H1 (cell line): ENCODE measurements at regions not wholly inside any gene's neighbourhood (a gene's known extent, or its start where the extent isn't known, plus 50 kb on each side); places are given as distances from the start of the nearest gene placed in this dataset.

Experiments
- ASH2L ChIP-seq: fragments of 200-600, 300-600 bp; sonication (generic); IDR thresholded peaks from one replicate; pipeline ENCODE4 v1.7.1; 2017; ENCODE audit warnings: low read length
- CBX5 ChIP-seq: fragments of 300-800, 300-1000 bp; sonication (generic); IDR thresholded peaks from 2 replicates; pipeline ENCODE4 v1.7.1; 2016; ENCODE audit warnings: antibody characterized with exemption, low read length, low read depth
- EZH2 ChIP-seq: fragments of 200-600 bp; sonication (generic); IDR thresholded peaks from 2 replicates; pipeline ENCODE4 v1.7.1; 2012; ENCODE audit warnings: low read depth, mild to moderate bottlenecking, moderate library complexity, low read length, inconsistent platforms; ENCODE audit not compliant: severe bottlenecking
- NRF1 ChIP-seq: IDR thresholded peaks from 2 replicates; pipeline ENCODE4 v1.6.1; 2011; ENCODE audit warnings: mild to moderate bottlenecking, low read depth, low read length, improper control_type of control experiment
- POLR2AphosphoS5 ChIP-seq: IDR thresholded peaks from 2 replicates; pipeline ENCODE4 v1.6.1; 2011; ENCODE audit warnings: low read depth, low read length
- RAD21 ChIP-seq, 2 experiments: IDR thresholded peaks in 1 of 2; conservative IDR thresholded peaks in 1 of 2; 2 replicates each; pipeline ENCODE4 v1.6.1; 2011; ENCODE audit warnings: low read depth in 2 of 2, low read length in 2 of 2, improper control_type of control experiment in 1 of 2, inconsistent platforms in 1 of 2, mild to moderate bottlenecking in 1 of 2, moderate library complexity in 1 of 2
- SP2 ChIP-seq: IDR thresholded peaks from 2 replicates; pipeline ENCODE4 v1.6.1; 2012; ENCODE audit warnings: mild to moderate bottlenecking, low read length, inconsistent platforms
- TEAD4 ChIP-seq: IDR thresholded peaks from 2 replicates; pipeline ENCODE4 v1.6.1; 2012; ENCODE audit warnings: low read depth, low read length, inconsistent platforms, mixed read lengths
- TF ChIP-seq, protein P1 (sequence below): fragments of 300-600 bp; sonication (generic); IDR thresholded peaks from 2 replicates; pipeline ENCODE4 v1.7.1; 2012; ENCODE audit warnings: low read length, moderate library complexity, mild to moderate bottlenecking, inconsistent platforms; ENCODE audit not compliant: insufficient replicate concordance
- TF ChIP-seq, protein P2 (sequence below), 3 experiments: IDR thresholded peaks; 1 replicate in 2 of 3; 2 replicates in 1 of 3; pipeline versions ENCODE4 v1.5.1 to v1.6.1; 2011; ENCODE audit warnings: low read length in 3 of 3, mild to moderate bottlenecking in 3 of 3, inconsistent platforms in 2 of 3, low read depth in 1 of 3, moderate library complexity in 1 of 3; ENCODE audit not compliant: insufficient read depth in 1 of 3; ENCODE audit errors: control extremely low read depth in 1 of 3

DNA sequence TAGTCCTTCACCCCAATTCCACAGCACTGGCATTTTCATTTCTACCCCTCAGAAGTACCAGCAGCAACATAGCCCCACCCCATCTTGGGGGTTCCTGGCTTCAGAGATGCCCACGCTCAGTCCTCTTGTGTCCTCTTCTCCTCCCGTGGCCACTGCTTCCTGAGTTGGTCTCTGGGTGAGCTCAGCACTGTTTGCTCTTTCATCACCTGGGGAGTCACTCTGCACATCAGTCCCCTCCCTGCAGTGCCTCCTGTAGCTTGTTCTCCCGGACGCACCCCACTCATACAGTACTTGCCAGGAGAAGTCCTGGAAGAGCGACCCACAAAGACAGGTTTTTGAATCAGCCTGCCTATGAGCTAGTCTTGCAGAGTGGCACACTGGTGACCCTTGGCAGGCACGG, 63.8 kb downstream of the GSC start (continued):
- TF ChIP-seq, protein P1, sequence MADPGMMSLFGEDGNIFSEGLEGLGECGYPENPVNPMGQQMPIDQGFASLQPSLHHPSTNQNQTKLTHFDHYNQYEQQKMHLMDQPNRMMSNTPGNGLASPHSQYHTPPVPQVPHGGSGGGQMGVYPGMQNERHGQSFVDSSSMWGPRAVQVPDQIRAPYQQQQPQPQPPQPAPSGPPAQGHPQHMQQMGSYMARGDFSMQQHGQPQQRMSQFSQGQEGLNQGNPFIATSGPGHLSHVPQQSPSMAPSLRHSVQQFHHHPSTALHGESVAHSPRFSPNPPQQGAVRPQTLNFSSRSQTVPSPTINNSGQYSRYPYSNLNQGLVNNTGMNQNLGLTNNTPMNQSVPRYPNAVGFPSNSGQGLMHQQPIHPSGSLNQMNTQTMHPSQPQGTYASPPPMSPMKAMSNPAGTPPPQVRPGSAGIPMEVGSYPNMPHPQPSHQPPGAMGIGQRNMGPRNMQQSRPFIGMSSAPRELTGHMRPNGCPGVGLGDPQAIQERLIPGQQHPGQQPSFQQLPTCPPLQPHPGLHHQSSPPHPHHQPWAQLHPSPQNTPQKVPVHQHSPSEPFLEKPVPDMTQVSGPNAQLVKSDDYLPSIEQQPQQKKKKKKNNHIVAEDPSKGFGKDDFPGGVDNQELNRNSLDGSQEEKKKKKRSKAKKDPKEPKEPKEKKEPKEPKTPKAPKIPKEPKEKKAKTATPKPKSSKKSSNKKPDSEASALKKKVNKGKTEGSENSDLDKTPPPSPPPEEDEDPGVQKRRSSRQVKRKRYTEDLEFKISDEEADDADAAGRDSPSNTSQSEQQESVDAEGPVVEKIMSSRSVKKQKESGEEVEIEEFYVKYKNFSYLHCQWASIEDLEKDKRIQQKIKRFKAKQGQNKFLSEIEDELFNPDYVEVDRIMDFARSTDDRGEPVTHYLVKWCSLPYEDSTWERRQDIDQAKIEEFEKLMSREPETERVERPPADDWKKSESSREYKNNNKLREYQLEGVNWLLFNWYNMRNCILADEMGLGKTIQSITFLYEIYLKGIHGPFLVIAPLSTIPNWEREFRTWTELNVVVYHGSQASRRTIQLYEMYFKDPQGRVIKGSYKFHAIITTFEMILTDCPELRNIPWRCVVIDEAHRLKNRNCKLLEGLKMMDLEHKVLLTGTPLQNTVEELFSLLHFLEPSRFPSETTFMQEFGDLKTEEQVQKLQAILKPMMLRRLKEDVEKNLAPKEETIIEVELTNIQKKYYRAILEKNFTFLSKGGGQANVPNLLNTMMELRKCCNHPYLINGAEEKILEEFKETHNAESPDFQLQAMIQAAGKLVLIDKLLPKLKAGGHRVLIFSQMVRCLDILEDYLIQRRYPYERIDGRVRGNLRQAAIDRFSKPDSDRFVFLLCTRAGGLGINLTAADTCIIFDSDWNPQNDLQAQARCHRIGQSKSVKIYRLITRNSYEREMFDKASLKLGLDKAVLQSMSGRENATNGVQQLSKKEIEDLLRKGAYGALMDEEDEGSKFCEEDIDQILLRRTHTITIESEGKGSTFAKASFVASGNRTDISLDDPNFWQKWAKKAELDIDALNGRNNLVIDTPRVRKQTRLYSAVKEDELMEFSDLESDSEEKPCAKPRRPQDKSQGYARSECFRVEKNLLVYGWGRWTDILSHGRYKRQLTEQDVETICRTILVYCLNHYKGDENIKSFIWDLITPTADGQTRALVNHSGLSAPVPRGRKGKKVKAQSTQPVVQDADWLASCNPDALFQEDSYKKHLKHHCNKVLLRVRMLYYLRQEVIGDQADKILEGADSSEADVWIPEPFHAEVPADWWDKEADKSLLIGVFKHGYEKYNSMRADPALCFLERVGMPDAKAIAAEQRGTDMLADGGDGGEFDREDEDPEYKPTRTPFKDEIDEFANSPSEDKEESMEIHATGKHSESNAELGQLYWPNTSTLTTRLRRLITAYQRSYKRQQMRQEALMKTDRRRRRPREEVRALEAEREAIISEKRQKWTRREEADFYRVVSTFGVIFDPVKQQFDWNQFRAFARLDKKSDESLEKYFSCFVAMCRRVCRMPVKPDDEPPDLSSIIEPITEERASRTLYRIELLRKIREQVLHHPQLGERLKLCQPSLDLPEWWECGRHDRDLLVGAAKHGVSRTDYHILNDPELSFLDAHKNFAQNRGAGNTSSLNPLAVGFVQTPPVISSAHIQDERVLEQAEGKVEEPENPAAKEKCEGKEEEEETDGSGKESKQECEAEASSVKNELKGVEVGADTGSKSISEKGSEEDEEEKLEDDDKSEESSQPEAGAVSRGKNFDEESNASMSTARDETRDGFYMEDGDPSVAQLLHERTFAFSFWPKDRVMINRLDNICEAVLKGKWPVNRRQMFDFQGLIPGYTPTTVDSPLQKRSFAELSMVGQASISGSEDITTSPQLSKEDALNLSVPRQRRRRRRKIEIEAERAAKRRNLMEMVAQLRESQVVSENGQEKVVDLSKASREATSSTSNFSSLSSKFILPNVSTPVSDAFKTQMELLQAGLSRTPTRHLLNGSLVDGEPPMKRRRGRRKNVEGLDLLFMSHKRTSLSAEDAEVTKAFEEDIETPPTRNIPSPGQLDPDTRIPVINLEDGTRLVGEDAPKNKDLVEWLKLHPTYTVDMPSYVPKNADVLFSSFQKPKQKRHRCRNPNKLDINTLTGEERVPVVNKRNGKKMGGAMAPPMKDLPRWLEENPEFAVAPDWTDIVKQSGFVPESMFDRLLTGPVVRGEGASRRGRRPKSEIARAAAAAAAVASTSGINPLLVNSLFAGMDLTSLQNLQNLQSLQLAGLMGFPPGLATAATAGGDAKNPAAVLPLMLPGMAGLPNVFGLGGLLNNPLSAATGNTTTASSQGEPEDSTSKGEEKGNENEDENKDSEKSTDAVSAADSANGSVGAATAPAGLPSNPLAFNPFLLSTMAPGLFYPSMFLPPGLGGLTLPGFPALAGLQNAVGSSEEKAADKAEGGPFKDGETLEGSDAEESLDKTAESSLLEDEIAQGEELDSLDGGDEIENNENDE: no peak
- TF ChIP-seq ASH2L: no peak
- no peak for TF ChIP-seq POLR2AphosphoS5
- no peak for TF ChIP-seq SP2
- TF ChIP-seq RAD21 (IDR thresholded peaks at IDR 0.05 in 1 of 2, conservative IDR thresholded peaks at IDR 0.05 in 1 of 2; ENCODE audit: low read depth in 2 of 2, low read length in 2 of 2): no peak
- TF ChIP-seq TEAD4: no peak
- TF ChIP-seq CBX5: no peak
- no peak for TF ChIP-seq NRF1
- TF ChIP-seq, protein P2, sequence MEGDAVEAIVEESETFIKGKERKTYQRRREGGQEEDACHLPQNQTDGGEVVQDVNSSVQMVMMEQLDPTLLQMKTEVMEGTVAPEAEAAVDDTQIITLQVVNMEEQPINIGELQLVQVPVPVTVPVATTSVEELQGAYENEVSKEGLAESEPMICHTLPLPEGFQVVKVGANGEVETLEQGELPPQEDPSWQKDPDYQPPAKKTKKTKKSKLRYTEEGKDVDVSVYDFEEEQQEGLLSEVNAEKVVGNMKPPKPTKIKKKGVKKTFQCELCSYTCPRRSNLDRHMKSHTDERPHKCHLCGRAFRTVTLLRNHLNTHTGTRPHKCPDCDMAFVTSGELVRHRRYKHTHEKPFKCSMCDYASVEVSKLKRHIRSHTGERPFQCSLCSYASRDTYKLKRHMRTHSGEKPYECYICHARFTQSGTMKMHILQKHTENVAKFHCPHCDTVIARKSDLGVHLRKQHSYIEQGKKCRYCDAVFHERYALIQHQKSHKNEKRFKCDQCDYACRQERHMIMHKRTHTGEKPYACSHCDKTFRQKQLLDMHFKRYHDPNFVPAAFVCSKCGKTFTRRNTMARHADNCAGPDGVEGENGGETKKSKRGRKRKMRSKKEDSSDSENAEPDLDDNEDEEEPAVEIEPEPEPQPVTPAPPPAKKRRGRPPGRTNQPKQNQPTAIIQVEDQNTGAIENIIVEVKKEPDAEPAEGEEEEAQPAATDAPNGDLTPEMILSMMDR (IDR thresholded peaks at IDR 0.05; ENCODE audit: control extremely low read depth in 1 of 3, insufficient read depth in 1 of 3, low read depth in 1 of 3, low read length in 3 of 3): no peak
- no peak for TF ChIP-seq EZH2
